HEK293T (cell line): ENCODE measurements at regions not wholly inside any gene's neighbourhood (a gene's known extent, or its start where the extent isn't known, plus 50 kb on each side); places are given as distances from the start of the nearest gene placed in this dataset.

Experiments used
- BHLHE40 ChIP-seq: fragments of 450-650 bp; IDR thresholded peaks from 2 replicates; pipeline ENCODE4 v1.6.1; 2016; ENCODE audit warnings: mild to moderate bottlenecking, moderate library complexity, borderline replicate concordance
- CTBP1 ChIP-seq: fragments of 450-650 bp; IDR thresholded peaks from 2 replicates; pipeline ENCODE4 v1.6.1; 2016; ENCODE audit warnings: borderline replicate concordance
- ELF4 ChIP-seq: fragments of 450-650 bp; IDR thresholded peaks from 2 replicates; pipeline ENCODE4 v1.6.1; 2017; ENCODE audit warnings: antibody characterized with exemption
- FOXA1 ChIP-seq: fragments of 450-650 bp; IDR thresholded peaks from 2 replicates; pipeline ENCODE4 v1.6.1; 2016; ENCODE audit warnings: mild to moderate bottlenecking
- FOXK2 ChIP-seq: fragments of 450-650 bp; IDR thresholded peaks from 2 replicates; pipeline ENCODE4 v1.6.1; 2016; ENCODE audit warnings: mild to moderate bottlenecking
- FOXM1 ChIP-seq: fragments of 450-650 bp; IDR thresholded peaks from 2 replicates; pipeline ENCODE4 v1.6.1; 2017; ENCODE audit warnings: mild to moderate bottlenecking, borderline replicate concordance
- HDGF ChIP-seq: fragments of 450-650 bp; IDR thresholded peaks from 2 replicates; pipeline ENCODE4 v1.6.1; 2017; ENCODE audit warnings: antibody characterized with exemption, borderline replicate concordance
- L3MBTL2 ChIP-seq: fragments of 450-650 bp; conservative IDR thresholded peaks from 2 replicates; pipeline ENCODE4 v1.6.1; 2016; ENCODE audit warnings: mild to moderate bottlenecking
- LEF1 ChIP-seq: fragments of 450-650 bp; IDR thresholded peaks from 2 replicates; pipeline ENCODE4 v1.6.1; 2017; ENCODE audit warnings: mild to moderate bottlenecking, borderline replicate concordance
- PKNOX1 ChIP-seq: fragments of 450-650 bp; IDR thresholded peaks from 2 replicates; pipeline ENCODE4 v1.6.1; 2016
- SP1 ChIP-seq: fragments of 450-650 bp; IDR thresholded peaks from 2 replicates; pipeline ENCODE4 v1.6.1; 2017
- SUZ12 ChIP-seq: fragments of 450-650 bp; IDR thresholded peaks from 2 replicates; pipeline ENCODE4 v1.6.1; 2016; ENCODE audit warnings: mild to moderate bottlenecking
- TARDBP ChIP-seq: fragments of 450-650 bp; IDR thresholded peaks from 2 replicates; pipeline ENCODE4 v1.6.1; 2016

GRCh38 chr14:97462081-97462480, 664.9 kb downstream of the VRK1 start:
- TF ChIP-seq FOXM1, result no peak
- no peak for TF ChIP-seq FOXK2
- no peak for TF ChIP-seq HDGF
- no peak for TF ChIP-seq LEF1
- TF ChIP-seq SP1, result no peak
- TF ChIP-seq CTBP1, result no peak
- TF ChIP-seq PKNOX1, result no peak
- no peak for TF ChIP-seq SUZ12
- TF ChIP-seq BHLHE40, result no peak
- TF ChIP-seq ELF4, result no peak
- no peak for TF ChIP-seq TARDBP
- no peak for TF ChIP-seq L3MBTL2
- no peak for TF ChIP-seq FOXA1
